Stimulated activated CD8-positive, alpha-beta memory T cell treated with anti-CD3 and anti-CD28 coated beads, Interleukin-7, amount 100 ng/mL, for 24 hours (primary cell): ENCODE measurements at regions not wholly inside any gene's neighbourhood (a gene's known extent, or its start where the extent isn't known, plus 50 kb on each side); places are given as distances from the start of the nearest gene placed in this dataset.
"Not testable (repeated sequence)": the region's sequence is repeated elsewhere in the genome, so short reads cannot be mapped to it uniquely, and the experiment has no call there.

Source experiments
- DNase-seq: peaks from one replicate; pipeline ENCODE4 v3.0.0-alpha.2; 2020; ENCODE audit warnings: low read depth

DNA sequence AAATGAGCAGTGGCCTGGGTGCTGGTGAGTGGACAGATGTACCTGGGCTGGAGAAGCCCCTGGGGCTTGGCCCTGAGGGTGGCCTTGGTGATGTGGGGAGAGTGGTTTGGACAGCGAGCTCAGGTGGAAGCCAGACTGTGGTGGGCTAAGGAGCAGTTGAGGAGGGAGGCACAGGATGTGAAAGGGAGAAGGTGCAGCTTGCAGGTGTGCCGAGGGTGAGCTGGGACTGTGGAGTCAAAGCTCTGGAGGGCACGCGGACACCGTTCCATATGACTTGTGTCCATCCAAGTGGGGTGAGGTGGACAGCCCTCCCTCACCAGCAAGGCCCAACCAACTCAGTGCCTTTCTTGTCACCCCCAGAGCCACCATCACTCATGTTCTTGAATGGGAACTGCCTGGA, 170.8 kb upstream of the ZNF267 start:
- DNase-seq = no peak

DNA sequence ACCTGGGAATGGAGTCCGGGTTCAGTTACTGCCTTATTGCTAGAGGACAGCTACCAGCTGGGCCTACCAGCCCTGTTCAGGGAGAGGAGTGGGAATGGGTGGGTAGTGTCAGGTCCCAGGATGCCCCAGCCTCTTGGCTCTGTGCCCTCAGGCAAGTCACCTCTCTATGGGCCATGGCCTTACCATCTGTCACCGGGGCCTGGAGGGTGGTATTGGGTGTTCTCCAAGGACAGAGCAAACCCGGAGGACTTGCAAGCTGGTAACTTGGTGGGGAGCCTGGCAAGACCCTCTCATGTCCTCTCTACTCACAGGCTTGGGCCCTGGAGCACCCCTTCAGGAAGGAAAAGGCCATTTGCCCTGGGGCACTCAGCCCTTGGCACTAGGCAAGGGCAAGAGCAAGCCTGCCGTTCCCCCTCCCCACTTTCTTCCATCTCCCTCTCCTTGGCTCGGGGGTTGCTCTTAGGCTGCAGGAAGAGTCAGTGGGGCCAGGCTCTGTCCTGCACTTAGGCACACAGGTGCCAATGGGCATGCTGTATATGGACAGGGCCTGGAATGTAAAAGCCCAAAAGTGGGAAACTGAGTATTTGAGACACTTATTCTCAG, 170.0 kb upstream of the ZNF267 start:
- DNase-seq = no peak

DNA sequence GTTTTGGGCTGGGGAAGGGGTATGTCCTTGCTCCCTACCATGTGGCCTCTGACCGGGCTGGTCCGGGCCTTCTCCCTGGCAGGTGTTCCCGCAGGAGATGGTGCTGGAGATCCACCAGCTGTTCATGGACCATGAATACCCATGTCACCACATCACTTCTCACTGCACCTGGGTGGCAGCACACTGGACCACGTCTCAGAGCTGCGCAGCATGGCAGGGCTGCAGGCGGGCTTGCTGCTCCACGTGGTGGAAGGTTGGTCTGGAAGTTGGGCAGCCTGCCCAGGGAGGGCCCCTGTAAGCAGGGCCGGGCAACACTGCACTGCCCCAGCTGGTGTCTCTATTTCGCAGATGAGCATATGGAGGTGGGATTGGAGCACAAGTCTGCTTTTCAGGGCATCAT, 169.5 kb upstream of the ZNF267 start:
- no peak for DNase-seq

DNA sequence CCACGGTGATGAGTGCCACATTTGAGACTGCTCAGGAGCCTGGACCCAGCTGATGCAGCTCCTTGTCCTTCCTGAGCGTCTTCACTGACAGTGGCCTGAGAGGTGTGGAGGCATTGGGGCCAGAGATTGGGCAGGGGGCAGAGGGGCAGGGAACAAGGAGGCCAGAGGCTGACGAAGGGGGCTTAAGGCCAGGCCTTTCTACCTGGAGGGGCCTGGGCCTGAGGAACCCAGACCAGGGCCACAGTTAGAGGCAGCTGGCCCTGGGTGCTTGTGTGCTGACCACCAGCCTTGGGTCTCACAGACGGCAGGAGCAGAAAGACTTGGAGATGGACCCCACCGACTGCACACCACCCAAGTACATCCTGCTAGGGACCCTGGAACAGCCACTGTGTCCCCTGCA, 168.2 kb upstream of the ZNF267 start:
- DNase-seq = no peak

DNA sequence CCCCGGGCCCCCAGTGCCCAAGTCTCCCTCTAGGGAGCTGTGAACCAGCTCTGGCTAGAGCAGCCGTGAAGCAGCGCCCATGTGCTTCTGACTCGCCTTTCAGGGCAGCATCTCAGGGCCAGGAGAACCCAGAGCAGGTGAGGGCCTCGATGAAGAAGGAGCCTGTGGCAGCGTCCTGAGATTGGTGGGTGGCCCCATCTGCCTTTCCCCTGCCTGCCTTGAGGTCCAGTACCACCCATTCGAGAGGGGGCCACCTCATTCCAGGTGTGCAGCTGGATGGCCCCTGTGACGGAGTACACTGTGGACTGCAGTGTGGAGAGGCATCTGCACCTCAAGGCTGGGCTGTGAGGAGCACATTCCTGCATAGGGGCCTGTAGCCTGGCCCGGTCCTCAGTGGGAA, 167.3 kb upstream of the ZNF267 start:
- no peak for DNase-seq

DNA sequence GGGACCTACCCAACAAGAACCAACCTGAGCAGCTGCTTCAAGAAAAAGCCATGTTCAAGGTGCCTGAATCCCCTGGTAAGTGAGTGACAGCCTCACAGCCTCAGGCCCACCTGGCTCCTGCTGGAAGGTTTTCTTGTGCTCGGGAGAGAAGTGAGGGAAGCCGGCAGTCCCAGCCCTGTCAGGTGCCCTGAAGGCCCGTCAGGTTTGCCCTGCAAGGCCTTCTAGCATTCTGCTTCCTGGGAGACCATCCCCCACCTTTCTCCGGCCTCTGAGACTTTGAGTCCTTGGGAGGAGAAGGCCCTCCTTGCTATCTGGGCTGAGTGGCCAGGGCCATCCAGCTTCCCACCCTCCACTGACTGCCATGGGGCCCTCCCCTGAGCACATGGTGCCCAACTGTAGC, 166.7 kb upstream of the ZNF267 start:
- DNase-seq = no peak

DNA sequence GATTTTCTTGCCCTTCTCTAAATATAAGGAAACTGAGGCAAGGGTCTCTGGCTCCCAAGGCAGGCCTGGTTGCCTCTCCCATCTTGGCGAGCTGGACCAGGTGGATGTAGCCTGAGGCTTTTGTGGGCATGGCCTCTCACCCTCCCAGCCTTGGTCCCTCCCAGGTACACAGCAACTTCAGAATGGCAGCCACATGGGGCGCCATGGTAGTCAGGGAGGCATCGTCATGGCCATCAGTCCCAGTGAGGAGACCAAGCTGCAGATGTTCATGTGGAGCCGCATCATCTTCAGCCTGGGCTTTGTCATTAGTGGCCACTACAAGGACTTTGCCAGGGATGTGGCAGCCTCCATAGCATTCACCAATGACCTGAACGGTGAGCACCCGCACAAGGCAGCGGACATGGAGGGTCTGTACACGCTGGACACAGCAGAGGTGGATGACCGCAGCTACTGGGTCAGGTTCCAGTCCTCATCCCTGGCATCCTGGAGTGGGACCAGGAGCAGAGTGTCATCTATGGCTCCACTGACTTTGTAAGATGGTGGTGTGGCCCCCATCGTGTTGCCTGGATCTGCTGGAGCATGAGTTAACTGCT, 165.8 kb upstream of the ZNF267 start:
- no peak for DNase-seq

DNA sequence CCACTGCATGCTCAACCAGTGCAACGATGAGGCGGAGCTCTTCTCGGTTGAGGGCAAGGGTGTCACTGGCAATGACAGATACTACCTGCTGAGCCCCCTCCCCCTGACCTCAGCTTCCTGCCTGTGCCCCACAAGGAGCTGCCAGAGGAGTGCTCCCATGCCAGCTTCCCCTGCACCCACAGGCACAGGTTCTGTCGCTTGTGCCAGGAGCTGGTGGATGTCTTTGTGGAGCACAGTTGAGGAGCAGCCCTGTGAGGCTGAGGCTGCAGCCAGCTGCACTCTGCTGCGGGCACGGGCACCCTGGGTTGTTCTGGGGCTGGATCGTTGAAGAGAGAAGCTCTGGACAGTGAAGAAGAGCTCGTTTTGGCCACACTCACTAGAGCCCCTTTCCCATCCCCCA, 165.3 kb upstream of the ZNF267 start:
- no peak for DNase-seq

DNA sequence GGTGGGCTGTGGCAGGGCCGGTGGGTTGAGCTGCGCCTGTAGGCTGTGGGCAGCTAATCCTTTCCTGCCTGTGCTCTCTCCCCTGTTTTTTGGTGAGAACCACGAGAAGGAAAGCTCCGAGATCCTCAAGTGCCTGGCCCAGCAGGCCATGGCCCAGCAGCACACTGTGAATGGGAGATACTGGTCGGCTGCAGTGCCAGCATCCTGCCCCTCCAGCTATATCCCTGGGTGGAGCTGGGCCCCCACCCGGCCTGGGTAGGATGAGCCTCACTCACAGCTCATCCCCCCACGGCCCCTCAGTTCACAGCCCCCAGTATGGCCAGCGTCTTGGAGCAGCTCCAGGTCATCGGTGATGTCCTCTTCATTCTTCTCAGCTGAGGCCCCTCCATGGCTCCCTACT, 164.4 kb upstream of the ZNF267 start:
- DNase-seq = no peak

DNA sequence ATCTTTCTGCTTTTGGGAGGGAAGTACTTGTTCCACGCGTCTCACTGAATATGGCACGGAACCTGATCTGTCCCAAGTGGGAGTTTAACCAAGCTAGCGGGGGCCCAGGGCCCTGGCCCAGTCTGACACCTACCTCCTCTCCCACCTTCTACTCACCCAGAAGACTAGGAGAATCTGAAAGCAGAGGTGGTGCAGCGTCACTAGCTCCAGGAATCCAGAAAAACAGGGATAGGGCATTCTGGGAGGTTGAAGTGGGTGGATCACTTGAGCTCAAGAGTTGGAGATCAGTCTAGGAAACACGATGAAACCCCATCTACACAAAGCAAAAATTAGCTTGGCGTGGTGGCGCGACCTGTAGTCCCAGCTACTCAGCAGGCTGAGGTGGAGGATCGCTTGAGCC, 163.5 kb upstream of the ZNF267 start:
- DNase-seq = no peak

DNA sequence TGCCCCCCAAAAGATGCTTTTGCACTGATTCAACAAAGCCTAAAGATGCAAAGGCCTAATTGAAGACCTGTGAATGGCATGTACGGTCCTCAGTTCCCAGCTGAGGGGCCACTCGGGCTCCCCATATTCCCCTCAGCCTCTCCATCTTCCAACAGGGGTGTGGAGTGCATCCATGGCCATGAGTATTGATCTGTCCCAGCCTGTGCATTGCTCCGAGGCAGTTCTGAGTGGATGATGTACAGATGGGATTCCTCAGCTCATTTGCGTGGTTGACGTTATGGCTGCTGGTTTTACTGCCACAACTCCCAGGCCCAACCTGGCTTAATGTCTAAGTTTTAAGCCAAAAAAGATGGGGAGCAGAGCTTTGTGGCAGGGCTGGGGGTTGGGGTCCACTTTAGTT, 162.7 kb upstream of the ZNF267 start:
- DNase-seq = no peak

DNA sequence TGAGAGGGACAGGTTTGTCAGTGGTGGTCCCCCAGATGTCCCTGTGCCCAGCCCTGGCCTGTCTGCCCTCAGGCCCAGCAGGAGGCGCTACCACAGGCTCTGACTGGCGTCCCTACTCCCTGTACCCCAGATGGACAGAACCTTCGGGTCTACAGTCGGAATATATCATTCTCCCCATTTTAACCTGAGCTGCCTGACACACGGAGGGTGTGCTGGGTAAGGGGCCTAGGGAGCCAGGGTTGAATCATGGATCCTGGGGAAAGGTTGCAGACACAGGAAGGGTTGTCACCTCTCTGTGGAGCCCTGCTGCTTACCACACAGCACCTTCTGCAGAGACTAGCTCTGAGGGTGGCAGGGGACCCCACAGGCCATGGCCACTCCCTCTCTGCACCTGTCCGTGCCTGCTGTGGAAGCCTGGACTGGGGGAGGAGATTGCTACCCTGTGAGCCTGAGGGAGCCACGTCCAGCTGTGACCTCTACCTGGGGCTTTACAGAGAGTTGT, 162.2 kb upstream of the ZNF267 start:
- DNase-seq = no peak

DNA sequence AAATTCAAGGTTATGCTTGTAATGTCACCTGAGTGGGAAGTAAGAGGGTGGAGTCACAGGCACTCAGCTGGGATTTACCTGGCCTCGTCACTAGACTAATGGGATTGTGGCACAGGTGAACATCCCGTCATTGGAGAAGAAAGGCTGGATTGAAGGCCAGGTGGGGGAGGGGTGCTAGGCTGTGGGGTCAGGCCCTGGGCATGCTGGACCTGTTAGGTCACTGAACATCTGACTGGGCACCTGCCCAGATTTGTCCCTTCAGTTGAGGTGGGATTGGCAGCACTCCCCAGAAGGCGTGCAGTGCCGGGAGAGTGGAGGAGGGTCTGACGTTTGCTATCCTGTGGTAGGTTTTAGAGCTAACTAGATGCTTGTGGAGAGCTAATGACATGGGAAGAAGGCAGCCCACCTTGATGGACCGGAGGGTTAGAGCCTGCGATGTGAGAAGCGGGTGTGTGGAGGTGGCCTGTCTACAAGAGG, 161.5 kb upstream of the ZNF267 start:
- no peak for DNase-seq

DNA sequence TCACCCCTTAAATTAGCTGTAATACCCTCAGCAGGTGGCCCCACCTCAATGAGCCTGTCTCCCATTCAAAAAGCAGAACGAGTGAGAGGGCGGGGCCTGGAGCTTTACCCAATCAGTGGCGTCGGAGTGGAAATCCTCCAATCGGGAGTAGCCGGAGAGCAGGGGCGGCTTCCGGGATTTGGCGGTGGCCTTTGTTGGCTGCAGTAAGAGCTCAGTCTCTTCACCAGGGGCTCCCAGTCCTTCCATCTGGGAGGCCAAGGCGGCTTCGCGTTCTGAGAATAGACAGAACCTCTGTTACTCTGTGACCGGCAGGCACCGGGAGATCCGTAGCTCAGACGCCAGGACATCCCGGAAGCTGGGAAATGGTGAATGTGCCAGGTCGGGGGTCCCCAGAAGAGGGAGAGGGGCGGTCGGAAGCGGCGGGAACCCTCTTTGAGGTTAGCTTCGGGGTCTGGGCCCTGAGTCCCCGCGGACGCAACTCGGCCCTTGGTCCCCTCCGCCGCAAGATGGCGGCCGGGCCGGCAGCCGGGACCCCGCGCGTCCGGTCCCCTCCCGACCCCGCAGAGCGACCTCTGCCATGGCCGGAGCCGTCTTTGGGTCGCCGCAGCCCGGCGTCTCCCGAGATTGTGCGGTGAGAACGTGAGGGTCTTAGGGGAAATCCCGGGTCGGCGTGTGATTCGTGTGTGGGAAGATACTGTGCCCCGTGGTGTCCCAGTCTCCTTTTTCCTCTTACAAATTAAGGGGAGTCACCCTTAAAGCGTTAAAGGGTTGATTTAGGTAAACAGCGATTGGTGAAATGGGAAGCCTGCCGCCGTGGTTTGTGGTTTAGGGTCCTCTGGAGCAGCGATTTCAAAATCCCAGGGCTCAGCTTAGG, 160.3 kb upstream of the ZNF267 start:
- DNase-seq = peak; percentile 82

DNA sequence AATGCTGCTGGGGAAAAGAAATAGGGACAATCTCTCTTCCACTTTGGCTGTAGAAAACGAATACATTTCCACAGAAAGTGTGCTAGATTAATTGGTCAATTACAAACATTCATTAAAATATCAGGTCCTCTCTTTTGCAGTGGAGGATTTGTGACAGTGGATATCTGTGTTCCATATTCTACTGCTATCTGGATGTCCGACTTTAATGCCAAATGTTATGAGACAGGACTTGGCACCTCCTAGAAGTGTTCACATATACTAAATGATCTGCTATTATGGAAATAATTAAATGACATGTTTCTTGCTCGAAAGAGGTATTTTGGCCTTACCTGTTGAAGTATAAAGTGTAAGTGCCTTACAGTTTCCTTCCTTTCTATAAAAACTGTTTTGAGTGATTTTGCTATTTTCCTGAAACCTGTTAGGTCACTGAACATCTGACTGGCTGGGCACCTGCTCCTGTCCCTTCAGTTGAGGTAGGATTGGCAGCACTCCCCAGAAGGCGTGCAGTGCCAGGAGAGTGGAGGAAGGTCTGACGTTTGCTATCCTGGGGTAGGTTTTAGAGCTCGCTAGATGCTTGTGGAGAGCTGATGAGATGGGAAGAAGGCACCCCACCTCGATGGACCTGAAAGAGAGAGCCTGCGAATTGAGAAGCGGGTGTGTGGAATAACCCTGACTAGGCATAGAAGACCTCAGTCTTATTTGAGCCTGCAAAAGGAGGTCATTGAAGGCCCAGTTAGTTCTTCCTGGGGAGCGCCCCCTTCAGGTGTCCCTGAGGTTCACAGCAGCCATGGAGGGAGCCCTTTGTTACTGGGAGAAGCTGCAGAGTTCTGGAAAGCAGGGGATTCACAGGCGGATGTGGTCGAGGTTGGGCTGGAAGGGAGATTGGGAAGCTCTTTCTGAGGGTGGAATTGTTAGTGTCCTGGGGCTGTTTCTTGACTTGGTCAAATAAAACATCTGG, 159.4 kb upstream of the ZNF267 start:
- no peak for DNase-seq

DNA sequence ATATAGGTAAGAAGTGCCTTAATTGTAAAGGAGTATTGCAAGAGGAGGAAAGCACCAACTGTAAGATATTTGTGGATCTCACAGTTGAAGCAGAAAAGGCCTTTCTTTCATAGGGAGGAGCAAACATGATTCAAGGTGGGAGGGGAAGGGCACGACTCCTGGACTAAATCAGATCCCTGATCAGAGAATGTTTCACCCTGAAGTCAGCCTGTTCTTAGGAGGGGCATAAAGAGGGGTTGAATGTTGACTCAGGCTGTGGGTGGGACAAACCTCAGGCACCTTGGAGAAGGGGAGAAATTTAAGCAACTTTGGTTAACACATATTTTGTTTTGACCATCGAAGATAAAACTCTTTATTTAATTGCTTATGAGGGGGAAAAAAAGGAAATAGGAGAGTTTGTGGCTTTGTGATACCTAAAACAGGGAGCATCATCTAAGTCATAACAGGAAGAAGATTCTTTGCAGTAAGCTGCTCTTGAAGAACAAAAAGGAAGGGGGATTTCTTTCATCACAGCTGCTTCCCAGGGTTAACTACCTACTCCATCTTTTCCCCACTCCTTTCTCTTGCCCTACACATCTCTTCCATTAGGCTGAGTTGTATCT, 158.6 kb upstream of the ZNF267 start:
- DNase-seq = no peak

DNA sequence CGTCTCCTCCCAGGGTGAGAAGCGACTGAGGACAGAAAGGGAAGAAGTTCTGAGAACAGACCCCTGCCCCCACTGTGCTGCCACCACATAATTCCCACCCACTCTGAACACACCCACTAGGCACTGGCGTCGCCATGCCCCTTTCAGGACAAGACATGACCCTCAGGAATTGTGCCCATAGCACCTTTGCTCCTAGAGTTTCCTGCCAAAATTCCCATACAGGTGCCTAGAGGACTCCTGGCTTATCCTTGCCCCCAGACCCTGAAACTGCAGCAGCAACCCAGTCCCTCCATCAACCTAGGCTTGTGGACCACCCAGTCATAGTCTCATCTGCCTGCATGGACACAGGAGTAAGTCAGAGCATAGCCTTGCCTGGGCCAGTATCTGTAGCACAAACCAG, 157.7 kb upstream of the ZNF267 start:
- DNase-seq = no peak

DNA sequence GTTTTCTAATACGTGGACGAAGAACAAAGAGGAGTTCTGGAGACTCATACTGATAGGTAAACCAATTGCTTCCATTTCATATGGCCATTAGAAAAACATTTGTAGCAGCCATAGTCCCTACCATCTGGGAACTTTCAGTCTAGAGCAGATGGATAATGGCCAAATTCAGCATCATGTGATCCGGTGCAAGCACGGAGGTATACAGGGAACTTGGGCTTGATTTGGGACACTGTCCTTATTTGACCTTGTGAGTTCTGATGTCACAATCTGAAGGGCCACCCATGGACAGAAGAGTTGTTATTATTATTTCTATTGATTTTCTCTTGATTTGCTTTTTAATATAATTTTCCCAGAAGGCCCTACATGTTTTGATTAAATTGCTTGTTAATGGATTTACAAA, 154.6 kb upstream of the ZNF267 start:
- DNase-seq = no peak

DNA sequence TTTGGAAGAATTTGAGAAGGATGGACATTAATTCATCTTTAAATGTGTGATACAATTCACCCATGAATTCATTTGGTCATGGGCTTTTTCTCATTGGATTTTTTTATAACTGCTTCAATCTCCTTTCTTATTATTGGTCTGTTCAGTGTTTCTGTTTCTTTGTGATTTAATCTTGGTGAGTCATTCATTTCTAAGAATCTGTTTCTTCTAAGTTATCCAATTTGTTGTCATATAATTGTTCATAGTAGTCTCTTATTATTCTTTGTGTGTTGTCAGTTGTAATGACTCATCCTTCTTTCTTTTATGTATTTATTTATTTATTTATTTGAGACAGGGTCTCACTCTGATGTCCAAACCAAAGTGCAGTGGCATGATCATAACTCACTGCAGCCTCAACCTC, 146.1 kb upstream of the ZNF267 start:
- no peak for DNase-seq

DNA sequence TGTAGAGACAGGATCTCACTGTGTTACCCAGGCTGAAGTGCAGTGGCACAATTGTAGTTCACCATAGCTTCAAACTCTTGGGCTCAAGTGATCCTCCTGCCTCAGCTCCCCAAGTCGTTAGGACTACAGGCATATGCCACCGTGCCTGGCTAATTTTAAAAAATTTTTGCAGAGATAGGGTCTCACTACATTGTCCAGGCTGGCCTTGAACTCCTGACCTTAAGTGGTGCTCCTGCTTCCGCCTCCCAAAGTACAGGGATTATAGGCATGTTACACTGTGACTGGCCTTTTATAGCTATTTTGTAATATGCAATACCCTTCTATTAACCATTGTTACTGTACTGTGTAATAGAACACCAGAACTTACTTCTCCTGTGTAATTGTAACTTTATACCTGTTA, 139.3 kb upstream of the ZNF267 start:
- DNase-seq = no peak

DNA sequence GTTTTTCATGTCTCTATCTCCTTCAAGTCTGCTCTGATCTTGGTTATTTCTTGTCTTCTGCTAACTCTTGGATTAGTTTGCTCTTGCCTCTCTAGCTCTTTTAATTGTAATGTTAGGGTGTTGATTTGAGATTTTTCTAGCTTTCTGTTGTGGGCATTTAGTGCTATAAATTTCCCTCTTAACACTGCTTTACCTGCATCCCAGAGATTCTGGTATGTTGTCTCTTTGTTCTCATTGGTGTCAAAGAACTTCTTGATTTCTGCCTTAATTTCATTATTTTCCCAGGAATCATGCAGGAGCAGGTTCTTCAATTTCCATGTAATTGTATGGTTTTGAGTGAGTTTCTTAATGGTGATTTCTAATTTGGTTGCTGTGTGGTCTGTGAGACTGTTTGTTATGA, 128.5 kb upstream of the ZNF267 start:
- DNase-seq = not testable (repeated sequence)

DNA sequence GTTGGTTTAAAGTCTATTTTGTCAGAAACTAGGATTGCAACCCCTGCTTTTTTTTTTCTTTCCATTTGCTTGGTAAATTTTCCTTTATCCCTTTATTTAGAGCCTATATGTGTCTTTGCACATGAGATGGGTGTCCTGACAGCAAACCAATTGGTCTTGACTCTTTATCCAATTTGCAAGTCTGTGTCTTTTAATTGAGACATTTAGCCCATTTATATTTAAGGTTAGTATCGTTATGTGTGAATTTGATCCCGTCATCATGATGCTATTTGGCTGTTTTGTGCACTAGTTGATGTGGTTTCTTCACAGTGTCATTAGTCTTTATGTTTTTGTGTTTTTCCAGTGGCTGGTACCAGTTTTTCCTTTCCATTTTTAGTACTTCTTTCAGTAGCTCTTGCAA, 127.7 kb upstream of the ZNF267 start:
- no peak for DNase-seq
